Right atrium auricular region (tissue), 2 donors: ENCODE measurements at regions not wholly inside any gene's neighbourhood (a gene's known extent, or its start where the extent isn't known, plus 50 kb on each side); places are given as distances from the start of the nearest gene placed in this dataset.

Experiments
- DNase-seq: peaks from one replicate; pipeline ENCODE4 v3.0.0-alpha.2; 2019; ENCODE audit warnings: low spot score
- H3K27ac ChIP-seq, 2 donors: fragments of 200-600 bp; sonication (generic); 1 replicate in 1 of 2; 2 replicates in 1 of 2; pipeline ENCODE4 v1.5.1; 2016 to 2019
- H3K27me3 ChIP-seq, 2 donors: fragments of 200-600 bp; sonication (generic); one replicate each; pipeline versions ENCODE4 v1.5.1 to v1.6.0; 2017 to 2019
- H3K36me3 ChIP-seq: fragments of 200-600 bp; sonication (generic); one replicate; pipeline ENCODE4 v1.5.1; 2016
- H3K4me1 ChIP-seq, 2 donors: fragments of 200-600 bp; sonication (generic); one replicate each; pipeline versions ENCODE4 v1.5.1 to v1.6.0; 2017 to 2019
- H3K4me3 ChIP-seq, 2 donors: fragments of 200-600 bp; sonication (generic); 1 replicate in 1 of 2; 2 replicates in 1 of 2; pipeline ENCODE4 v1.5.1; 2017 to 2019; ENCODE audit warnings: mild to moderate bottlenecking in 1 of 2, moderate library complexity in 1 of 2
- H3K9me3 ChIP-seq, 2 donors: fragments of 200-600 bp; sonication (generic); one replicate each; pipeline ENCODE4 v1.5.1; 2019
- TF ChIP-seq, protein P1 (sequence below), 2 donors: fragments of 200-600 bp; sonication (generic); IDR thresholded peaks; one replicate each; pipeline ENCODE4 v1.5.1; 2019; ENCODE audit warnings: antibody characterized with exemption in 2 of 2

GRCh38 chr6:50143011-50143719, 93.4 kb upstream of the DEFB112 start:
- DNase-seq, result no peak
- Histone ChIP-seq H3K4me3 (no peak overlapping the region), H3K27ac (no peak overlapping the region), H3K9me3 (no peaks in the 10 kb centered on the region), H3K36me3 (no peaks in the 10 kb centered on the region), H3K4me1 (no peaks in the 10 kb centered on the region), H3K27me3 (no peaks in the 10 kb centered on the region)
- TF ChIP-seq, protein P1, sequence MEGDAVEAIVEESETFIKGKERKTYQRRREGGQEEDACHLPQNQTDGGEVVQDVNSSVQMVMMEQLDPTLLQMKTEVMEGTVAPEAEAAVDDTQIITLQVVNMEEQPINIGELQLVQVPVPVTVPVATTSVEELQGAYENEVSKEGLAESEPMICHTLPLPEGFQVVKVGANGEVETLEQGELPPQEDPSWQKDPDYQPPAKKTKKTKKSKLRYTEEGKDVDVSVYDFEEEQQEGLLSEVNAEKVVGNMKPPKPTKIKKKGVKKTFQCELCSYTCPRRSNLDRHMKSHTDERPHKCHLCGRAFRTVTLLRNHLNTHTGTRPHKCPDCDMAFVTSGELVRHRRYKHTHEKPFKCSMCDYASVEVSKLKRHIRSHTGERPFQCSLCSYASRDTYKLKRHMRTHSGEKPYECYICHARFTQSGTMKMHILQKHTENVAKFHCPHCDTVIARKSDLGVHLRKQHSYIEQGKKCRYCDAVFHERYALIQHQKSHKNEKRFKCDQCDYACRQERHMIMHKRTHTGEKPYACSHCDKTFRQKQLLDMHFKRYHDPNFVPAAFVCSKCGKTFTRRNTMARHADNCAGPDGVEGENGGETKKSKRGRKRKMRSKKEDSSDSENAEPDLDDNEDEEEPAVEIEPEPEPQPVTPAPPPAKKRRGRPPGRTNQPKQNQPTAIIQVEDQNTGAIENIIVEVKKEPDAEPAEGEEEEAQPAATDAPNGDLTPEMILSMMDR (IDR thresholded peaks at IDR 0.05), result no peak

DNA sequence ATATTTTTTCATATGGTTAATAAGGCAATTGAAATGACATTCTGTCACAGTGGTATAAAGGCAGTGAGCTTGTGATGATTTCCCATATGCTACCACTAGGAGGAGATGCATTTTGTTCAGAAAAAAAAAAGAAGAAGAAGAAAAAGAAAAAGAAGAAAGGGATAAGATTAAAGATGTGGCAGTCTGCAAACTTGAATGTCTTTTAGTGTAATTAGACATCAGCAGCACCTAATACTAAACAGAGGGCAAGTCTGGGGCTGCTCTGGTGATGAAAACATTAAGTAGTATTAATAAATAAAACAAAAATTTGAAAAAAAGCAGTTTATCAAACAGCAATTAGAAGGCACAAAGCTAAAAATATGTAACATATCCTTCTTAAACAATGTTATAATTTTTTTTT, 95.4 kb upstream of the DEFB112 start:
- Histone ChIP-seq H3K4me3 (no peak overlapping the region), H3K4me1 (no peaks in the 10 kb centered on the region), H3K36me3 (no peaks in the 10 kb centered on the region), H3K27ac (no peak overlapping the region), H3K27me3 (no peaks in the 10 kb centered on the region), H3K9me3 (no peaks in the 10 kb centered on the region)
- TF ChIP-seq, protein P1 (IDR thresholded peaks at IDR 0.05), result peak in 1 of 2 donors; percentile 15
- DNase-seq, result no peak

- Histone ChIP-seq H3K27ac (no peak overlapping the region), H3K9me3 (no peaks in the 10 kb centered on the region), H3K4me1 (no peaks in the 10 kb centered on the region), H3K27me3 (no peaks in the 10 kb centered on the region), H3K4me3 (no peak overlapping the region), H3K36me3 (no peaks in the 10 kb centered on the region)
- TF ChIP-seq, protein P1 (IDR thresholded peaks at IDR 0.05), result no peak
- DNase-seq, result no peak
Observed at GRCh38 chr6:50147371-50147770, 97.6 kb upstream of the DEFB112 start.

DNA sequence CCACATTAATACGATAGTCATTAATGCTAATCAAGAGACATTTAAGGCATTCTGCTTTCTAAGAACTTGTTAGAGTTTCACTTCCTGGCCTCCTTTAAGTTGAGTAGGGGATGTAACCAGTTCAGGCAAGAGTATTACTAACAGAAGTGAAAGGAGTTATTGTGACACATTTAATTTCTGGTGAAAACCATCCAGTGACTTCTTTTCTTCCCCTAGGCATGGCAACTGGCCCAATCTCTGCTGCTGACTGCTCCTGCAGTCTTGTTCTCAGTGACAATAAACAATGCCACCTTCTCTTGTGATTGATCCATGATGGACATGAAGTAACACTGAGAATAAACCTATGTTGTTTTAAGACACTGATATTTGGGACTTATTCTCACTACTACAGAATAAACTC, 130.9 kb upstream of the DEFB112 start:
- no peak overlapping the region for H3K4me3 ChIP-seq
- H3K27ac ChIP-seq, result no peak overlapping the region
- no peaks in the 10 kb centered on the region for H3K36me3 ChIP-seq
- H3K27me3 ChIP-seq, result no peaks in the 10 kb centered on the region
- no peaks in the 10 kb centered on the region for H3K4me1 ChIP-seq
- no peak for DNase-seq
- TF ChIP-seq, protein P1 (IDR thresholded peaks at IDR 0.05), result no peak
- no peaks in the 10 kb centered on the region for H3K9me3 ChIP-seq

DNA sequence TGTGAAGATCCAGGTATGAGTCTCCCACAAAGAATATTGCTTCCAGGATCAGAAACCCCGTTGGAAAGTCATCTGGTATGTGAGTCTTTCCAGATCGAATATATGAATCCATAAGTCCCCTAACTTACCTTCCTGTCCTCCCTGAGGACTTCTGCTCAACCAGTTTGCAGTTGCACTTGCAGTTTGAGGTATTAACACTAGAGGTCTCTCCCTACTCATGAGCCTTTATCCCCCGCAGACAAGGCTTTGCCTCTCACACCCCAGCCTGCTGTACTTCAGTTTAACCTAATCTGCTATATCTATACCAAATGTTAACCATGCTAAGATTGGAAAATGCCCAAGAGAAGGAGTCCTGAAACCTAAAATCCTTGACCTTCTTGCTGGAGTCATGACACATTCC, 135.3 kb upstream of the DEFB112 start:
- H3K27me3 ChIP-seq, result no peaks in the 10 kb centered on the region
- H3K27ac ChIP-seq, result no peak overlapping the region
- H3K36me3 ChIP-seq, result no peaks in the 10 kb centered on the region
- DNase-seq, result no peak
- TF ChIP-seq, protein P1 (IDR thresholded peaks at IDR 0.05), result no peak
- no peaks in the 10 kb centered on the region for H3K9me3 ChIP-seq
- H3K4me3 ChIP-seq, result no peak overlapping the region
- no peaks in the 10 kb centered on the region for H3K4me1 ChIP-seq

- Histone ChIP-seq H3K4me3 (no peak overlapping the region), H3K36me3 (no peaks in the 10 kb centered on the region), H3K27me3 (no peaks in the 10 kb centered on the region), H3K4me1 (no peaks in the 10 kb centered on the region), H3K27ac (no peak overlapping the region), H3K9me3 (no peaks in the 10 kb centered on the region)
- TF ChIP-seq, protein P1 (IDR thresholded peaks at IDR 0.05), result no peak
- no peak for DNase-seq
Observed at GRCh38 chr6:50187351-50187921, 137.7 kb upstream of the DEFB112 start.
